Upper lobe of left lung (tissue), 4 donors: ENCODE measurements at regions not wholly inside any gene's neighbourhood (a gene's known extent, or its start where the extent isn't known, plus 50 kb on each side); places are given as distances from the start of the nearest gene placed in this dataset.

ENCODE experiments used
- EP300 ChIP-seq, 4 donors: sonication (generic); formaldehyde crosslinking; IDR thresholded peaks; one replicate each; pipeline ENCODE4 v1.5.1; 2017; ENCODE audit warnings: antibody characterized with exemption in 4 of 4, control low read depth in 2 of 4
- TF ChIP-seq, protein P1 (sequence below), 6 experiments: fragments of 450-650 bp in 4 of 6; fragments of 200-600 bp in 2 of 6; sonication (generic) in 2 of 6; IDR thresholded peaks; one replicate each; pipeline ENCODE4 v1.5.1; 2016 to 2019; ENCODE audit warnings: antibody characterized with exemption in 6 of 6

DNA sequence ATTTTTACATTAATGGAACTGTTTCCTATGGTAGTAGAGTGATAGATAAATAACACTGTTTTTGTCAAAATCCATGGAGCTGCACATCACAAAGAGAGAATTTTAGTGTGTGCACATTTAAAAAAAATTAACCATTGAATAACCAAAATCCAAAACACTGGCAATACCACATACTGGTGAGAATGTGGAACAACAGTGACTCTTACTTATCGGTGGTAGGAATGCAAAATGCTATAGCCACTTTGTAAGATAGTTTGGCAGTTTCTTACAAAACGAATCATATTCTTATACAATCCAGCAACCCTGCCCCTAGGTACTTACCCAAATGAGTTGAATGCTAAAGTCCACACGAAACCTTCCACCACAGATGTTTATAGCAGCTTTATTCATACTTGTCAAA is 229.6 kb upstream of the GPR101 start:
- TF ChIP-seq, protein P1, sequence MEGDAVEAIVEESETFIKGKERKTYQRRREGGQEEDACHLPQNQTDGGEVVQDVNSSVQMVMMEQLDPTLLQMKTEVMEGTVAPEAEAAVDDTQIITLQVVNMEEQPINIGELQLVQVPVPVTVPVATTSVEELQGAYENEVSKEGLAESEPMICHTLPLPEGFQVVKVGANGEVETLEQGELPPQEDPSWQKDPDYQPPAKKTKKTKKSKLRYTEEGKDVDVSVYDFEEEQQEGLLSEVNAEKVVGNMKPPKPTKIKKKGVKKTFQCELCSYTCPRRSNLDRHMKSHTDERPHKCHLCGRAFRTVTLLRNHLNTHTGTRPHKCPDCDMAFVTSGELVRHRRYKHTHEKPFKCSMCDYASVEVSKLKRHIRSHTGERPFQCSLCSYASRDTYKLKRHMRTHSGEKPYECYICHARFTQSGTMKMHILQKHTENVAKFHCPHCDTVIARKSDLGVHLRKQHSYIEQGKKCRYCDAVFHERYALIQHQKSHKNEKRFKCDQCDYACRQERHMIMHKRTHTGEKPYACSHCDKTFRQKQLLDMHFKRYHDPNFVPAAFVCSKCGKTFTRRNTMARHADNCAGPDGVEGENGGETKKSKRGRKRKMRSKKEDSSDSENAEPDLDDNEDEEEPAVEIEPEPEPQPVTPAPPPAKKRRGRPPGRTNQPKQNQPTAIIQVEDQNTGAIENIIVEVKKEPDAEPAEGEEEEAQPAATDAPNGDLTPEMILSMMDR (IDR thresholded peaks at IDR 0.05), result no peak
- TF ChIP-seq EP300 (IDR thresholded peaks at IDR 0.05), result no peak
